ENCODE measurements at regions not wholly inside any gene's neighbourhood (a gene's known extent, or its start where the extent isn't known, plus 50 kb on each side); places are given as distances from the start of the nearest gene placed in this dataset.

DNA sequence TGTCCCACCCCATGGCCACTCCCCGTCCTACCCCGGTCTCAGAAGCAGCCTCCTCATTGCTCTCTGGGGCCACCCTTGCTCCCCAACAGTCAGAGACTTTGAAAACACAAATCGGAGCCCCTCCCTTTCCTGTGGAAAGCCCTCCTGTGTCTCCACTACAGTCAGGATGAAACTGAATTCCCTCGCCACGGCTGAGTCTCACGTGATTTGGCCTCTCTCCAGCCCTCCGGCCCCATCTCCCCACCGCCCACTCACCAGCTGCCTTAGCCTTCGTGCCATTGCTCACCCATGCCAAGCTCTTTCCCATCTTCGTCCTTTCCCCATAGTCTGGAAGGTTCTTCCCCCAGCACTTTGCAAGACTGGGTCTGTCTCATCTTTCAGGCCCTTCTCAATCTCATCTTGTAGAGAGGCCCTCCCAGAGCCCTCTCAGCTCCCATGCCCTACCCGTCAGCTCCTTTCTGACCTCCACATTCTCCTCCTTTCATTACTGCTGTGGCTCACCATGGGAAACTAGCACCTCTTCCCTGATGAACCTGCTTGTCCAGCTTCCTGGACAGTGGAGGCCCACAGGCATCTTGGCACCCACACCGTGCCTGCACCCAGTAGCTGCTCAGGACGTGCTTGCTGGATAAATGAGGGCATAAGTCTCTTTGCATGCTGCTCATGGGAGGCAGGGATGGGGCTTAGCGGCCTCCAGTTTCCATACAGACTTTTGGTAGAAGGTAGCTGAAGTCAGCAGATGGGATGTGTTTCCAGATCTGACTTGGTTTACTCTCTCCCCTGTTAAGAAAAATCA lies 126.4 kb upstream of the COL5A1 start:
- TF ChIP-seq POLR2AphosphoS5 (IDR thresholded peaks at IDR 0.05) (no peak), TAF1 (IDR thresholded peaks at IDR 0.05; ENCODE audit: low read depth) (no peak), RAD21 (conservative IDR thresholded peaks at IDR 0.05) (no peak), EZH2 (IDR thresholded peaks at IDR 0.05; ENCODE audit: borderline replicate concordance, insufficient read depth, low read length, poor library complexity, severe bottlenecking) (no peak), MXI1 (conservative IDR thresholded peaks at IDR 0.05; ENCODE audit: poor library complexity, severe bottlenecking) (no peak)
- TF ChIP-seq, protein P1, sequence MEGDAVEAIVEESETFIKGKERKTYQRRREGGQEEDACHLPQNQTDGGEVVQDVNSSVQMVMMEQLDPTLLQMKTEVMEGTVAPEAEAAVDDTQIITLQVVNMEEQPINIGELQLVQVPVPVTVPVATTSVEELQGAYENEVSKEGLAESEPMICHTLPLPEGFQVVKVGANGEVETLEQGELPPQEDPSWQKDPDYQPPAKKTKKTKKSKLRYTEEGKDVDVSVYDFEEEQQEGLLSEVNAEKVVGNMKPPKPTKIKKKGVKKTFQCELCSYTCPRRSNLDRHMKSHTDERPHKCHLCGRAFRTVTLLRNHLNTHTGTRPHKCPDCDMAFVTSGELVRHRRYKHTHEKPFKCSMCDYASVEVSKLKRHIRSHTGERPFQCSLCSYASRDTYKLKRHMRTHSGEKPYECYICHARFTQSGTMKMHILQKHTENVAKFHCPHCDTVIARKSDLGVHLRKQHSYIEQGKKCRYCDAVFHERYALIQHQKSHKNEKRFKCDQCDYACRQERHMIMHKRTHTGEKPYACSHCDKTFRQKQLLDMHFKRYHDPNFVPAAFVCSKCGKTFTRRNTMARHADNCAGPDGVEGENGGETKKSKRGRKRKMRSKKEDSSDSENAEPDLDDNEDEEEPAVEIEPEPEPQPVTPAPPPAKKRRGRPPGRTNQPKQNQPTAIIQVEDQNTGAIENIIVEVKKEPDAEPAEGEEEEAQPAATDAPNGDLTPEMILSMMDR (IDR thresholded peaks at IDR 0.05; ENCODE audit: poor library complexity, severe bottlenecking) = no peak
- TF ChIP-seq, protein P2, sequence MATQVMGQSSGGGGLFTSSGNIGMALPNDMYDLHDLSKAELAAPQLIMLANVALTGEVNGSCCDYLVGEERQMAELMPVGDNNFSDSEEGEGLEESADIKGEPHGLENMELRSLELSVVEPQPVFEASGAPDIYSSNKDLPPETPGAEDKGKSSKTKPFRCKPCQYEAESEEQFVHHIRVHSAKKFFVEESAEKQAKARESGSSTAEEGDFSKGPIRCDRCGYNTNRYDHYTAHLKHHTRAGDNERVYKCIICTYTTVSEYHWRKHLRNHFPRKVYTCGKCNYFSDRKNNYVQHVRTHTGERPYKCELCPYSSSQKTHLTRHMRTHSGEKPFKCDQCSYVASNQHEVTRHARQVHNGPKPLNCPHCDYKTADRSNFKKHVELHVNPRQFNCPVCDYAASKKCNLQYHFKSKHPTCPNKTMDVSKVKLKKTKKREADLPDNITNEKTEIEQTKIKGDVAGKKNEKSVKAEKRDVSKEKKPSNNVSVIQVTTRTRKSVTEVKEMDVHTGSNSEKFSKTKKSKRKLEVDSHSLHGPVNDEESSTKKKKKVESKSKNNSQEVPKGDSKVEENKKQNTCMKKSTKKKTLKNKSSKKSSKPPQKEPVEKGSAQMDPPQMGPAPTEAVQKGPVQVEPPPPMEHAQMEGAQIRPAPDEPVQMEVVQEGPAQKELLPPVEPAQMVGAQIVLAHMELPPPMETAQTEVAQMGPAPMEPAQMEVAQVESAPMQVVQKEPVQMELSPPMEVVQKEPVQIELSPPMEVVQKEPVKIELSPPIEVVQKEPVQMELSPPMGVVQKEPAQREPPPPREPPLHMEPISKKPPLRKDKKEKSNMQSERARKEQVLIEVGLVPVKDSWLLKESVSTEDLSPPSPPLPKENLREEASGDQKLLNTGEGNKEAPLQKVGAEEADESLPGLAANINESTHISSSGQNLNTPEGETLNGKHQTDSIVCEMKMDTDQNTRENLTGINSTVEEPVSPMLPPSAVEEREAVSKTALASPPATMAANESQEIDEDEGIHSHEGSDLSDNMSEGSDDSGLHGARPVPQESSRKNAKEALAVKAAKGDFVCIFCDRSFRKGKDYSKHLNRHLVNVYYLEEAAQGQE (IDR thresholded peaks at IDR 0.05; ENCODE audit: borderline replicate concordance) = no peak
